KMS-11 (cell line): ENCODE measurements at regions not wholly inside any gene's neighbourhood (a gene's known extent, or its start where the extent isn't known, plus 50 kb on each side); places are given as distances from the start of the nearest gene placed in this dataset.

Experiments
- H2AFZ ChIP-seq: fragments of 200-600 bp; sonication (generic); 2 replicates; pipeline ENCODE4 v1.6.1; 2016; ENCODE audit warnings: antibody characterized with exemption, mixed run types, low read depth
- H3K27ac ChIP-seq: fragments of 200-600 bp; sonication (generic); 2 replicates; pipeline ENCODE4 v1.6.1; 2016; ENCODE audit warnings: mild to moderate bottlenecking, mixed run types
- H3K27me3 ChIP-seq: fragments of 200-600 bp; sonication (generic); 2 replicates; pipeline ENCODE4 v1.6.1; 2017; ENCODE audit warnings: mild to moderate bottlenecking, low read depth, mixed run types, moderate library complexity; ENCODE audit not compliant: insufficient read depth
- H3K36me3 ChIP-seq: fragments of 200-600 bp; sonication (generic); 2 replicates; pipeline ENCODE4 v1.6.1; 2017; ENCODE audit warnings: mild to moderate bottlenecking, mixed run types; ENCODE audit not compliant: insufficient read depth
- H3K4me1 ChIP-seq: fragments of 200-600 bp; sonication (generic); 2 replicates; pipeline ENCODE4 v1.6.1; 2016; ENCODE audit warnings: mild to moderate bottlenecking, low read depth, mixed run types; ENCODE audit not compliant: poor library complexity, severe bottlenecking
- H3K4me2 ChIP-seq: fragments of 200-600 bp; sonication (generic); 2 replicates; pipeline ENCODE4 v1.7.0; 2016; ENCODE audit warnings: mild to moderate bottlenecking, mixed run types
- H3K4me3 ChIP-seq: fragments of 200-600 bp; sonication (generic); IDR thresholded peaks from 2 replicates; pipeline ENCODE4 v1.6.1; 2017; ENCODE audit warnings: low read depth, low read length, mixed read lengths; ENCODE audit not compliant: insufficient read depth
- H3K79me2 ChIP-seq: fragments of 200-600 bp; sonication (generic); 2 replicates; pipeline ENCODE4 v1.6.1; 2016; ENCODE audit warnings: low read depth, mixed run types; ENCODE audit not compliant: insufficient read depth
- H3K9ac ChIP-seq: fragments of 200-600 bp; sonication (generic); 2 replicates; pipeline ENCODE4 v1.6.1; 2016; ENCODE audit warnings: mild to moderate bottlenecking, mixed run types
- H4K20me1 ChIP-seq: fragments of 200-600 bp; sonication (generic); 2 replicates; pipeline ENCODE4 v1.6.1; 2016; ENCODE audit warnings: mild to moderate bottlenecking, mixed run types; ENCODE audit not compliant: insufficient read depth
- TF ChIP-seq, protein P1 (sequence below): fragments of 200-600 bp; sonication (generic); conservative IDR thresholded peaks from 2 replicates; pipeline ENCODE4 v1.6.1; 2017; ENCODE audit warnings: low read depth, mild to moderate bottlenecking, antibody characterized with exemption, low read length, moderate library complexity, mixed read lengths

DNA sequence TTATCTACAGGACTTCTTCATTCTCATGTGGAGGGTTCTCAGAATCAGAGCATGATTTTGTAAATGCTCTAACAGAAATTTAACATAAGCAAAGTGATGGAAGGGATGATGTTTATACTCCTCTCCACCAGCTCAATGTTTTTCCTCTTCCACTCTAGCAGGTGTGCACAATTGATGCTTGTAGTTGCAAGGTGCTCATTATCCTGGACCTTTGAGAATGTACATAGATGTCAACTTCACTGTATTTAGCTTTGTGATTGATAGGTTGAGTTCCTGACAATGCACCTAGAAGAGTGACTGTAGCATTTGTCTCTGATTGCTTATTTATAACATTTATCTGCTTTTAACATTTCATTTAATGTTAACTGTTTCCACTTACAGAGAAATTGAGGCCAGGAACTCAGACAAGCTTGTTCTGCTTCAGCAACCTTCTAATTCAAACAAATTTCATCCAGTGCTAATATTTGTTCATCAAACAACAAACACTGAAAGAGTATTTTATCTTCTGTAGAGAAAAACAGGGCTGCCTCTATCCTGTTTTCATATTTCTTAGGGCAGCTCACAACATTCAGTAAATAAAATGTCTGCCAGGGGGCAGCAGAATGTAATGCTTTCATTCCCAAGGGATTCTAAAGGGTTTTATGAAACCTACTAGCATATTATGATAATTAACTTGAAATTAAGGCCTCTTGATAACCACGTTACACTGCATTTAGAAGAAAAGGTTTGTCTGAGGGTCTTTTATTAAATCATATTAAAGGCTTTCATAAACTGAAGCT is 127.9 kb upstream of the NOL4 start:
- Histone ChIP-seq H4K20me1 (no peaks in the 10 kb centered on the region), H2AFZ (no peak overlapping the region), H3K4me1 (no peaks in the 10 kb centered on the region), H3K9ac (no peak overlapping the region), H3K36me3 (no peaks in the 10 kb centered on the region), H3K4me2 (no peak overlapping the region), H3K4me3 (no peak overlapping the region), H3K27ac (no peak overlapping the region), H3K27me3 (no peaks in the 10 kb centered on the region), H3K79me2 (no peaks in the 10 kb centered on the region)
- TF ChIP-seq, protein P1, sequence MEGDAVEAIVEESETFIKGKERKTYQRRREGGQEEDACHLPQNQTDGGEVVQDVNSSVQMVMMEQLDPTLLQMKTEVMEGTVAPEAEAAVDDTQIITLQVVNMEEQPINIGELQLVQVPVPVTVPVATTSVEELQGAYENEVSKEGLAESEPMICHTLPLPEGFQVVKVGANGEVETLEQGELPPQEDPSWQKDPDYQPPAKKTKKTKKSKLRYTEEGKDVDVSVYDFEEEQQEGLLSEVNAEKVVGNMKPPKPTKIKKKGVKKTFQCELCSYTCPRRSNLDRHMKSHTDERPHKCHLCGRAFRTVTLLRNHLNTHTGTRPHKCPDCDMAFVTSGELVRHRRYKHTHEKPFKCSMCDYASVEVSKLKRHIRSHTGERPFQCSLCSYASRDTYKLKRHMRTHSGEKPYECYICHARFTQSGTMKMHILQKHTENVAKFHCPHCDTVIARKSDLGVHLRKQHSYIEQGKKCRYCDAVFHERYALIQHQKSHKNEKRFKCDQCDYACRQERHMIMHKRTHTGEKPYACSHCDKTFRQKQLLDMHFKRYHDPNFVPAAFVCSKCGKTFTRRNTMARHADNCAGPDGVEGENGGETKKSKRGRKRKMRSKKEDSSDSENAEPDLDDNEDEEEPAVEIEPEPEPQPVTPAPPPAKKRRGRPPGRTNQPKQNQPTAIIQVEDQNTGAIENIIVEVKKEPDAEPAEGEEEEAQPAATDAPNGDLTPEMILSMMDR, result peak; percentile 39; the same call in 1 of the 2 replicates

DNA sequence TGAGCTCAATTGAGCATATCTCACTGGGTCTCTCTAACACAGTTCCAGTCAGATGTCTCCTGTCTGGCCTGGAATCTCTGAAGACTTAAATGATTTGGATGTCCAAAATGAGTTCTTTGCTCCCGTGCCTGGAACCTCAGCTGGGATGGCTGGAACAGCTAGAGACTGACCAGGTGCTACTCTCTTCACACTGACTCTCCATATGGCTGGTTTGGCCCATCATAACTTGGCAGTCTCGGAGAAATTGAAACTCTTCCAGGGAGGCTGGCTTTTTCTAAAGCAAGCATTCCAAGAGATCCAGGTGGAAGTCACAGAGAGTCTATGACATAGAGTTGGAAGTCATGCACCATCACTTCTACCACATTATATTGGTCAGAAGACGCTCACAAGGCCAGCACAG is 129.6 kb upstream of the NOL4 start:
- Histone ChIP-seq H3K36me3 (no peaks in the 10 kb centered on the region), H3K79me2 (no peaks in the 10 kb centered on the region), H3K4me3 (no peak overlapping the region), H4K20me1 (no peaks in the 10 kb centered on the region), H3K4me1 (no peaks in the 10 kb centered on the region), H3K27ac (no peak overlapping the region), H3K4me2 (no peak overlapping the region), H2AFZ (no peak overlapping the region), H3K9ac (no peak overlapping the region), H3K27me3 (no peaks in the 10 kb centered on the region)
- TF ChIP-seq, protein P1, result no peak

DNA sequence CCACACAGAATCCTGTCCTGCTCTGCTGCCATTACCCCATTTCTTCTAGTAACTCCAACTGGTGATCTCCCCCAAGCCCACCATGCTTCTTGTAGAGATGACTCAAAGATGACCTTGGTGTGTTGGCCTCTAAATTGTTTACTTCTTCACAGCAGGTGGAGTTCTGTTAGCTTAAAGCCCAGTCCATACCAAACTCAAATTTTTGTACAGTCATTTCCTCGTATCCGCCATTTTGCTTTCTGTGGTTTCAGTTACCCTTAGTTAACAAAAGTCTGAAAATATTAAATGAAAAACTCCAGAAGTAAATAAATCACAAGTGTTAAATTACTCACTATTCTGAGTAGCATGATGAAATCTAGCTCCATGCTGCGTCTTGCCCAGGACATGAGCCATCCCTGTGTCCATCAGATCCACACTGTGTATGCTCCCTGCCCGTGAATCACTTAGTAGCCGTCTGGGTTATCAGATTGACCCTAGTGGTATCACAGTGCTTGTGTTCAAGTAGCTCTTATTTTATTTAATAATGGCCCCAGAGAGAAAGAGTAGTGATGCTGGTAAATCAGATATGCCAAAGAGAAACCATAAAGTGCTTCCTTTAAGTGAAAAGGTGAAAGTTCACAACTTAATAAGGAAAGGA is 133.3 kb upstream of the NOL4 start:
- H3K4me2 ChIP-seq, result no peak overlapping the region
- no peak overlapping the region for H3K4me3 ChIP-seq
- no peak overlapping the region for H2AFZ ChIP-seq

DNA sequence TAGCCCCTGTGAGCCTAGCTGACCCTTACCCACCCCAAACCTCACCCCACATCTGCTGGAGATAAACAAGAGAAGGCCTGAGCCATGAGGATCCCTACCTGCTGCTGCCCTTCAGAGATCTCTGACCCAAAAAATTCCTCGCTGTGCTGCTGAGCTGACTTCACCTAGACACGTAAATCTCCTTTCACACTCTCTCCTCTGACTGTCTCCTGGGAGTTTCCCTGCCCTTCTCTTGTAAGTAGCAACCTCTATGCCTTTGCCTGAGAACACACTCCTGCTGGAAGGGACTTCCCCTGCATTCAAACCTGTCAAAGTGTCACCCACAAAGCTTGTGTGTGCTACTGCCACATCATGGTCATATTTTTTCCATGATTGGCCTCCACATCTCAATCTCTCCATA is 134.2 kb upstream of the NOL4 start:
- no peak overlapping the region for H3K9ac ChIP-seq
- H3K79me2 ChIP-seq, result no peaks in the 10 kb centered on the region
- no peaks in the 10 kb centered on the region for H3K27me3 ChIP-seq
- no peak overlapping the region for H3K4me2 ChIP-seq
- H2AFZ ChIP-seq, result no peak overlapping the region
- H3K36me3 ChIP-seq, result no peaks in the 10 kb centered on the region
- no peak overlapping the region for H3K27ac ChIP-seq
- no peaks in the 10 kb centered on the region for H3K4me1 ChIP-seq
- H4K20me1 ChIP-seq, result no peaks in the 10 kb centered on the region
- TF ChIP-seq, protein P1, result no peak
- H3K4me3 ChIP-seq, result no peak overlapping the region

More for the DNA sequence above, 133.3 kb upstream of the NOL4 start:
- Histone ChIP-seq H3K27ac (no peak overlapping the region), H3K27me3 (no peaks in the 10 kb centered on the region), H3K4me1 (no peaks in the 10 kb centered on the region), H3K9ac (no peak overlapping the region), H3K79me2 (no peaks in the 10 kb centered on the region), H3K36me3 (no peaks in the 10 kb centered on the region), H4K20me1 (no peaks in the 10 kb centered on the region)
- TF ChIP-seq, protein P1, result no peak
